ENCODE measurements at regions not wholly inside any gene's neighbourhood (a gene's known extent, or its start where the extent isn't known, plus 50 kb on each side); places are given as distances from the start of the nearest gene placed in this dataset.

DNA sequence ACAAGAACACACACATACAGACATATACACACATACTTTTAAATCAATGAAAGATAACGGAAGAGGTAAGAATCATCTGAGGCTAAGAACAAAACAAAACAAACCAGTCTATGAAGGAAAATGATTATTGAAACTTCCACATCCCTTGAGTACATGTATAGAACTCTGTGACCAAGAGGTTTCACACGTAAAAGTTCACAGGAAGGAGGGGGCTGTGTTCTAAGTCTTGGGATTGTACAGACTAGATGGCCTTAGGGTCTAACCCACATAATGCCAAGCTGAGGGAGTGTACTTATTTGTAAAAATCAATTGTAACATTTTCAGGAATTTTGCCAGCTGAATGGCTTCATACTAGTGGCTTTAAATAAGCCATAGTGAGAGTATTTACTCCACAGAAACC, 144.4 kb upstream of the IFNE start:
- TF ChIP-seq JUND (IDR thresholded peaks at IDR 0.05) (no peak), CTCF (IDR thresholded peaks at IDR 0.05; ENCODE audit: low read depth, low read length, missing input control) (no peak), SP1 (IDR thresholded peaks at IDR 0.05) (no peak), ZBTB33 (IDR thresholded peaks at IDR 0.05) (no peak), HNF4A (conservative IDR thresholded peaks at IDR 0.05) (no peak), GABPA (IDR thresholded peaks at IDR 0.05 in 1 of 2, conservative IDR thresholded peaks at IDR 0.05 in 1 of 2) (no peak), RXRA (IDR thresholded peaks at IDR 0.05) (no peak), YY1 (IDR thresholded peaks at IDR 0.05) (no peak), FOXA1 (IDR thresholded peaks at IDR 0.05) (no peak), RAD21 (IDR thresholded peaks at IDR 0.05) (no peak), TAF1 (conservative IDR thresholded peaks at IDR 0.05) (no peak)
- TF ChIP-seq, protein P1, sequence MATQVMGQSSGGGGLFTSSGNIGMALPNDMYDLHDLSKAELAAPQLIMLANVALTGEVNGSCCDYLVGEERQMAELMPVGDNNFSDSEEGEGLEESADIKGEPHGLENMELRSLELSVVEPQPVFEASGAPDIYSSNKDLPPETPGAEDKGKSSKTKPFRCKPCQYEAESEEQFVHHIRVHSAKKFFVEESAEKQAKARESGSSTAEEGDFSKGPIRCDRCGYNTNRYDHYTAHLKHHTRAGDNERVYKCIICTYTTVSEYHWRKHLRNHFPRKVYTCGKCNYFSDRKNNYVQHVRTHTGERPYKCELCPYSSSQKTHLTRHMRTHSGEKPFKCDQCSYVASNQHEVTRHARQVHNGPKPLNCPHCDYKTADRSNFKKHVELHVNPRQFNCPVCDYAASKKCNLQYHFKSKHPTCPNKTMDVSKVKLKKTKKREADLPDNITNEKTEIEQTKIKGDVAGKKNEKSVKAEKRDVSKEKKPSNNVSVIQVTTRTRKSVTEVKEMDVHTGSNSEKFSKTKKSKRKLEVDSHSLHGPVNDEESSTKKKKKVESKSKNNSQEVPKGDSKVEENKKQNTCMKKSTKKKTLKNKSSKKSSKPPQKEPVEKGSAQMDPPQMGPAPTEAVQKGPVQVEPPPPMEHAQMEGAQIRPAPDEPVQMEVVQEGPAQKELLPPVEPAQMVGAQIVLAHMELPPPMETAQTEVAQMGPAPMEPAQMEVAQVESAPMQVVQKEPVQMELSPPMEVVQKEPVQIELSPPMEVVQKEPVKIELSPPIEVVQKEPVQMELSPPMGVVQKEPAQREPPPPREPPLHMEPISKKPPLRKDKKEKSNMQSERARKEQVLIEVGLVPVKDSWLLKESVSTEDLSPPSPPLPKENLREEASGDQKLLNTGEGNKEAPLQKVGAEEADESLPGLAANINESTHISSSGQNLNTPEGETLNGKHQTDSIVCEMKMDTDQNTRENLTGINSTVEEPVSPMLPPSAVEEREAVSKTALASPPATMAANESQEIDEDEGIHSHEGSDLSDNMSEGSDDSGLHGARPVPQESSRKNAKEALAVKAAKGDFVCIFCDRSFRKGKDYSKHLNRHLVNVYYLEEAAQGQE (IDR thresholded peaks at IDR 0.05) = no peak

Measured in liver (tissue), 3 donors.